ENCODE measurements at regions not wholly inside any gene's neighbourhood (a gene's known extent, or its start where the extent isn't known, plus 50 kb on each side); places are given as distances from the start of the nearest gene placed in this dataset.

- no peaks in the 10 kb centered on the region for H3K9me3 ChIP-seq (ENCODE audit: control insufficient read depth, low read length)
- Mint-ChIP-seq H3K27ac (no peak overlapping the region), H3K4me3 (no peak overlapping the region), H3K4me1 (peaks cover 14% of the 10 kb centered on the region), H3K27me3 (ENCODE audit: insufficient read depth) (peaks cover 2% of the 10 kb centered on the region), H3K36me3 (ENCODE audit: low read depth) (no peaks in the 10 kb centered on the region), H3K9me3 (peaks cover 2% of the 10 kb centered on the region)
- peak; percentile 61 for DNase-seq
- WGBS, 2 experiments (ENCODE audit: insufficient coverage in 1 of 2, insufficient read length in 1 of 2) = 66% methylated on average over 5 of the region's 5 CpGs; no CpG with 5 or more reads in 1 of the 2 experiments
- H3K36me3 ChIP-seq (ENCODE audit: control insufficient read depth, insufficient read depth, low read length) = no peaks in the 10 kb centered on the region
- H3K4me3 ChIP-seq (ENCODE audit: low read length) = no peak overlapping the region
- no peaks in the 10 kb centered on the region for H3K4me1 ChIP-seq (ENCODE audit: control insufficient read depth, insufficient read depth, low read length)
- no peak overlapping the region for H3K27ac ChIP-seq (ENCODE audit: low read depth, low read length)
- no peak for TF ChIP-seq CTCF (conservative IDR thresholded peaks at IDR 0.05)
- no peak overlapping the region for H3K9ac ChIP-seq (ENCODE audit: extremely low read depth, low read length, poor library complexity, severe bottlenecking)
- H3K27me3 ChIP-seq (ENCODE audit: control insufficient read depth, insufficient read depth, low read length, poor library complexity, severe bottlenecking) = no peaks in the 10 kb centered on the region
These were observed 146.0 kb upstream of the CPEB2 start for GRCh38 chr4:14856062-14856933.

- DNase-seq = no peak
- Histone ChIP-seq H3K27me3 (ENCODE audit: control insufficient read depth, insufficient read depth, low read length, poor library complexity, severe bottlenecking) (no peaks in the 10 kb centered on the region), H3K4me1 (ENCODE audit: control insufficient read depth, insufficient read depth, low read length) (no peaks in the 10 kb centered on the region), H3K4me3 (ENCODE audit: low read length) (no peak overlapping the region), H3K27ac (ENCODE audit: low read depth, low read length) (no peak overlapping the region), H3K9ac (ENCODE audit: extremely low read depth, low read length, poor library complexity, severe bottlenecking) (no peak overlapping the region), H3K9me3 (ENCODE audit: control insufficient read depth, low read length) (no peaks in the 10 kb centered on the region), H3K36me3 (ENCODE audit: control insufficient read depth, insufficient read depth, low read length) (no peaks in the 10 kb centered on the region)
- H3K36me3 Mint-ChIP-seq (ENCODE audit: low read depth) = no peaks in the 10 kb centered on the region
- peaks cover 14% of the 10 kb centered on the region for H3K4me1 Mint-ChIP-seq
- H3K9me3 Mint-ChIP-seq = peaks cover 2% of the 10 kb centered on the region
- peaks cover 6% of the 10 kb centered on the region for H3K27me3 Mint-ChIP-seq (ENCODE audit: insufficient read depth)
- 91 to 93% methylated on average over 5 of the region's 5 CpGs for WGBS, 2 experiments (ENCODE audit: insufficient coverage in 1 of 2, insufficient read length in 1 of 2)
- no peak for TF ChIP-seq CTCF (conservative IDR thresholded peaks at IDR 0.05)
- H3K4me3 Mint-ChIP-seq = no peak overlapping the region
- H3K27ac Mint-ChIP-seq = no peak overlapping the region
These were observed 145.4 kb upstream of the CPEB2 start for GRCh38 chr4:14856934-14857235.

GRCh38 chr4:14857475-14857874 lies 144.8 kb upstream of the CPEB2 start:
- H3K4me3 ChIP-seq (ENCODE audit: low read length) = no peak overlapping the region
- no peaks in the 10 kb centered on the region for H3K27me3 ChIP-seq (ENCODE audit: control insufficient read depth, insufficient read depth, low read length, poor library complexity, severe bottlenecking)
- Mint-ChIP-seq H3K27me3 (ENCODE audit: insufficient read depth) (peaks cover 11% of the 10 kb centered on the region), H3K4me3 (no peak overlapping the region), H3K27ac (no peak overlapping the region), H3K9me3 (peaks cover 2% of the 10 kb centered on the region), H3K4me1 (peaks cover 14% of the 10 kb centered on the region), H3K36me3 (ENCODE audit: low read depth) (no peaks in the 10 kb centered on the region)
- DNase-seq = no peak
- no peak overlapping the region for H3K9ac ChIP-seq (ENCODE audit: extremely low read depth, low read length, poor library complexity, severe bottlenecking)
- WGBS, 2 experiments (ENCODE audit: insufficient coverage in 1 of 2, insufficient read length in 1 of 2) = 93 to 100% methylated on average over 1 to 3 of the region's 3 CpGs
- H3K27ac ChIP-seq (ENCODE audit: low read depth, low read length) = no peak overlapping the region
- no peaks in the 10 kb centered on the region for H3K4me1 ChIP-seq (ENCODE audit: control insufficient read depth, insufficient read depth, low read length)
- no peaks in the 10 kb centered on the region for H3K9me3 ChIP-seq (ENCODE audit: control insufficient read depth, low read length)
- no peak for TF ChIP-seq CTCF (conservative IDR thresholded peaks at IDR 0.05)
- H3K36me3 ChIP-seq (ENCODE audit: control insufficient read depth, insufficient read depth, low read length) = no peaks in the 10 kb centered on the region
